ENCODE measurements at regions not wholly inside any gene's neighbourhood (a gene's known extent, or its start where the extent isn't known, plus 50 kb on each side); places are given as distances from the start of the nearest gene placed in this dataset.
A peak's percentile ranks its signal among the peaks of the same experiment; 100 is the strongest.
"Not testable (repeated sequence)": the region's sequence is repeated elsewhere in the genome, so short reads cannot be mapped to it uniquely, and the experiment has no call there.

- H3K9me3 Mint-ChIP-seq; H3K27me3 Mint-ChIP-seq (ENCODE audit: low read depth); DNase-seq; H3K27ac Mint-ChIP-seq; CTCF ChIA-PET; H3K4me1 Mint-ChIP-seq (ENCODE audit: low read depth); H3K4me3 Mint-ChIP-seq; intact Hi-C loops (cut with micrococcal nuclease); H3K36me3 Mint-ChIP-seq (ENCODE audit: low read depth): not testable (repeated sequence)
Observed at GRCh38 chr13:46460223-46460622, 73.2 kb upstream of the RUBCNL start.

- H3K36me3 Mint-ChIP-seq (ENCODE audit: low read depth); H3K9me3 Mint-ChIP-seq; DNase-seq; H3K27ac Mint-ChIP-seq; CTCF ChIA-PET; H3K4me3 Mint-ChIP-seq; H3K27me3 Mint-ChIP-seq (ENCODE audit: low read depth); H3K4me1 Mint-ChIP-seq (ENCODE audit: low read depth): not testable (repeated sequence)
- intact Hi-C loops (cut with micrococcal nuclease): loop anchor here (10.0 kb wide), 1 partner anchor 832 kb away; no protein-coding TSS in a partner anchor
Observed at GRCh38 chr13:46457255-46457654, 70.2 kb upstream of the RUBCNL start.

GRCh38 chr13:46455924-46456323 is 68.9 kb upstream of the RUBCNL start:
- H3K27ac Mint-ChIP-seq; CTCF ChIA-PET; H3K36me3 Mint-ChIP-seq (ENCODE audit: low read depth); H3K27me3 Mint-ChIP-seq (ENCODE audit: low read depth); H3K4me1 Mint-ChIP-seq (ENCODE audit: low read depth); H3K9me3 Mint-ChIP-seq; H3K4me3 Mint-ChIP-seq: not testable (repeated sequence)
- peak; percentile 62 for DNase-seq
- intact Hi-C loops (cut with micrococcal nuclease): loop anchor here (10.0 kb wide), 1 partner anchor 831 kb away; no protein-coding TSS in a partner anchor

GRCh38 chr13:46451145-46451544 is 64.1 kb upstream of the RUBCNL start:
- H3K4me1 Mint-ChIP-seq (ENCODE audit: low read depth); H3K4me3 Mint-ChIP-seq; H3K27me3 Mint-ChIP-seq (ENCODE audit: low read depth); H3K9me3 Mint-ChIP-seq; CTCF ChIA-PET; DNase-seq; H3K36me3 Mint-ChIP-seq (ENCODE audit: low read depth); H3K27ac Mint-ChIP-seq: not testable (repeated sequence)
- intact Hi-C loops (cut with micrococcal nuclease): loop anchor here (10.0 kb wide), 1 partner anchor 826 kb away; no protein-coding TSS in a partner anchor

- CTCF ChIA-PET: interaction anchor here (0.6 kb wide), 2 partner anchors 317 to 1087 kb away, joined by 3 to 4 read pairs; no protein-coding TSS in a partner anchor
- intact Hi-C loops (cut with micrococcal nuclease): loop anchor here (10.0 kb wide), 1 partner anchor 825 kb away; no protein-coding TSS in a partner anchor
- H3K27me3 Mint-ChIP-seq (ENCODE audit: low read depth); H3K27ac Mint-ChIP-seq; H3K36me3 Mint-ChIP-seq (ENCODE audit: low read depth); H3K9me3 Mint-ChIP-seq; DNase-seq; H3K4me3 Mint-ChIP-seq; H3K4me1 Mint-ChIP-seq (ENCODE audit: low read depth): not testable (repeated sequence)
Observed at GRCh38 chr13:46449949-46450348, 62.9 kb upstream of the RUBCNL start.

GRCh38 chr13:46448148-46448547 is 61.1 kb upstream of the RUBCNL start:
- CTCF ChIA-PET; DNase-seq; H3K4me1 Mint-ChIP-seq (ENCODE audit: low read depth); H3K4me3 Mint-ChIP-seq; H3K36me3 Mint-ChIP-seq (ENCODE audit: low read depth); intact Hi-C loops (cut with micrococcal nuclease); H3K27me3 Mint-ChIP-seq (ENCODE audit: low read depth); H3K9me3 Mint-ChIP-seq; H3K27ac Mint-ChIP-seq: not testable (repeated sequence)

- H3K4me1 Mint-ChIP-seq (ENCODE audit: low read depth); H3K4me3 Mint-ChIP-seq; H3K27ac Mint-ChIP-seq; H3K36me3 Mint-ChIP-seq (ENCODE audit: low read depth); DNase-seq; H3K9me3 Mint-ChIP-seq; H3K27me3 Mint-ChIP-seq (ENCODE audit: low read depth); CTCF ChIA-PET; intact Hi-C loops (cut with micrococcal nuclease): not testable (repeated sequence)
Observed at GRCh38 chr13:46437808-46438404, 50.9 kb upstream of the RUBCNL start.
